GM19043 (cell line): ENCODE measurements at regions not wholly inside any gene's neighbourhood (a gene's known extent, or its start where the extent isn't known, plus 50 kb on each side); places are given as distances from the start of the nearest gene placed in this dataset.

ENCODE experiments used
- ATAC-seq: cut with Tn5 transposase; IDR thresholded peaks from one replicate; pipeline ENCODE4 v1.9.1; 2021; ENCODE audit warnings: low read depth; ENCODE audit not compliant: unreplicated experiment

- no peak for ATAC-seq
These were observed 75.0 kb upstream of the HAAO start for GRCh38 chr2:42867093-42868065.

- ATAC-seq, result no peak
These were observed 73.8 kb upstream of the HAAO start for GRCh38 chr2:42865884-42866881.

DNA sequence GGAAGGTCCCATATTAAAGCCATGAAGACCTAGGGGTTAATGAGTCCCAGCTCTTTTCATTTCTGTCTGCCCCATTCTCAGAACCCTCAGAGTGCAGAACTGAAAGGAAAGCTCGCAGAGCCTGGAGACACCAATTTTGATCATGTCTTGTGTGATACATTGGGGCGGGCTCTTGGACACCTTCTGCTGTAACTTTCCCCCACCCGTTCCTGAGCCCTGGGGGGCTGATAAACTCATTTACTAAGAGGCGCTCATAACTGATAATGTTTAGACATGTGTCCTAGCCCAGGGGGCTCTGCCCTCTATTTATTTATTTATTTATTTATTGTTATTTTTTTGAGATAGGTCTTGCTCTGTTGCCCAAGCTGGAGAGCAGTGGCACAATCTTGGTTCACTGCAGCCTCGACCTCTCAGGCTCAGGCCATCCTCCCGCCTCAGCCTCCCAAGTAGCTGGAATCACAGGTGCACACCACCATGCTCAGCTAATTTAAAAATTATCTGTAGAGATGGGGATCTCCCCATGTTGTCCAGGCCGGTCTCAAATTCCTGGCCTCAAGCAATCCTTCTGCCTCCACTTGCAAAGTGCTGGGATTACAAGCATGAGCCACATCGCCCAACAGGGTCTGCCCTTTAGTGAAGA, 72.4 kb upstream of the HAAO start:
- ATAC-seq, result no peak

GRCh38 chr2:42864222-42864621, 71.8 kb upstream of the HAAO start:
- no peak for ATAC-seq

GRCh38 chr2:42863751-42864150, 71.4 kb upstream of the HAAO start:
- no peak for ATAC-seq

- no peak for ATAC-seq
These were observed 70.9 kb upstream of the HAAO start for GRCh38 chr2:42863320-42863719.

DNA sequence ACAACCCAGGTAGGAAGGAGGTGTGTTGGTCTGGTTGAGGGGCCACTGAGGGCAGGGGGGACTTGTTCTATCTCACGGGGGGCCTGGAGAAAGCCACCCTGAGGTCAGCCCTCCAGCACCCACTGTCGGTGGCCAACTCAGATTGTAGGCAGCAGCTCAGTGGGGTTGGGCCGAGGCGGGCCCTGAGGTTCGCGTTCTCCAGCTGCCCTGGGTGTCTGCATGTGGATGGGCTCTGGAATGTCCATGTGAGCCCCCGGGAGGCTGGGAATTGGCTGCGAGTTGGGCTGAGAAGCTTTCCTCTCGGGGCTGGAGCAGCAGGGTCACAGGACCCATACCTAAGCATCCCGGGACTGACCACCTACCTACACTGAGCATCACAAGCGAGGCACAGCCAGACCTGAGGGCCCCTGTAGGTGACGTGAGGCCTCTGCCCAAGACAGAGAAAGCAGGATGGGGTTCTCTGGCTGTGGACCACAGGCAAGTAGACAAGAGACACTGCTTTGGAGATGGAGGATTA, 70.3 kb upstream of the HAAO start:
- no peak for ATAC-seq

DNA sequence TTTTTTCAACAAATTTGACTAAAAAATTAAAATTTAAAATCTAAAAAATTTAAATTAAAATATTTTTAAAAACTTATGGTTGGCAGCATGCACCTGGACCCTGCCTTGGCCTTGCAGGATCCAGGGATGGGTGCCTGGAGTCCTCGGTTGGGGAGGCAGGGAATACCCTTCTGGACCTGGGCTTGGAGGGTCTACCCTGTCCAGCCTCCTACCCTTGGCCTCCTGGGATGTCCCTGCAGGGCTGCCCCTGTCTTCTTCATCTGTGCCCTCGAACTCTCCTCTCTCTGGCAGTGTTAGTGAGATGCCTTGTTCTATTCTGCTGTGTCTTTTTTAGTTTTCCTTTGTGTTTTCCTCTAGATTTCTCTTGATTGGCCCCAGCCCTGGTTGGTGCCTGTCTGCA, 68.9 kb upstream of the HAAO start:
- ATAC-seq, result no peak

- no peak for ATAC-seq
These were observed 68.1 kb upstream of the HAAO start for GRCh38 chr2:42860319-42861094.

DNA sequence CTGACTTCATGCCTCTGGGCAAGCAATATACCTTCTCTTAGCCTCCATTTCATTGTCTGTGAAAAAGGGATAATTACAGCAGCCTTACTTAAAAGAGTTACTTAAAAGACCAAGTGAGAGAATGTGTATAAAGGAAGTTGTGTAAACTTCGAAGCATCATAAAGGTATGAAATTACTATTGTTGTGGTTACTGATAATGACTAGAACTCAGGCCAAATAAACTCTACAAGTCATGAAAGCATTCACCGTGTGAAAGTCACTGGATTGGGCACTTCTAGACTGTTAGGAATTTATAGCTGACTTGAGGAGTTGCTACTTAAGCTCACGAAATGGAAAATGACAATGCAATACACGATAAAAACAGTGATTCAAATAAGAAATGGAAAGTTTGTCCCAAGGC, 67.4 kb upstream of the HAAO start:
- ATAC-seq, result no peak

- ATAC-seq, result no peak
These were observed 66.7 kb upstream of the HAAO start for GRCh38 chr2:42859006-42859552.

DNA sequence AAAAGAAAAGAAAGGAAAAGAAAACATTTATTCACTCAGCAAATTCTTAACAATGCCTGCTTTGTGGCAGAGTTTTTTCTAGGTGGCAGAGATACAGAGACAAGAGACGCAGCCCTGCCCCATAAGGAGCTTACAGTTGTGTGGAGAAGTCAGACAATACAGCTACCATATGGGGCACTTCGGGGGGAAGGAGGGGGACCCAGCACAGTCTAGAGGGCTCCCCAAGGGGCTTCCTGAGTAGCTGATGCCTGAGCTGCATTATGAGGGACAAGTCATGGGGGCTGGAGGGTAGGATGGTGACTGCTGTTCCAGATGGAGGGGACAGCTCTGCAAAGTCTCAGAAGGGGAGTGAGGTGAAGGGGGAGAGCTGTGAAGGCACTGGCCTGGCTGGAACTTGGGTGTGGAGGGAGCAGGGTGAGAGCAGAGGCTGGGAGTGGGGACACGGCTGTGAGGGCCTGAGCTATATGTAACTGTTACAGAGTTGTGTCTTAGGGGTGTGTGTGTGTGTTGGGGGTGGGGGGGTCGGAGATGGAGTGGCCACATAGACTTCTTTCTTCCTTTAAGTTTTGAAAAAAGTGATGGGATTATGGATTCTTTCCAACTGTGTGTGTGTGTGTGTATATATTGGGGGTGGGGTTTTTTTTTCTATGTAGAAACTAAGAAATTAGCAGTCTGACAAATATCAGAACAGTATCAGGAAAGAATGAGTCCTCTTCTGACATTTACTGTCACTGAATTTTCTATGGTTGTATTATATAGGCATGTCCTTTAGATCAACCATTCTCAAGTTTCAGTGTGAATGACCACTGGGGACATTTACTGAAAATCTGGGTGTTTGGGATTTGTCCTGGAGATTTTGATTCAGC, 66.0 kb upstream of the HAAO start:
- no peak for ATAC-seq

GRCh38 chr2:42856891-42857632, 64.7 kb upstream of the HAAO start:
- ATAC-seq, result no peak

DNA sequence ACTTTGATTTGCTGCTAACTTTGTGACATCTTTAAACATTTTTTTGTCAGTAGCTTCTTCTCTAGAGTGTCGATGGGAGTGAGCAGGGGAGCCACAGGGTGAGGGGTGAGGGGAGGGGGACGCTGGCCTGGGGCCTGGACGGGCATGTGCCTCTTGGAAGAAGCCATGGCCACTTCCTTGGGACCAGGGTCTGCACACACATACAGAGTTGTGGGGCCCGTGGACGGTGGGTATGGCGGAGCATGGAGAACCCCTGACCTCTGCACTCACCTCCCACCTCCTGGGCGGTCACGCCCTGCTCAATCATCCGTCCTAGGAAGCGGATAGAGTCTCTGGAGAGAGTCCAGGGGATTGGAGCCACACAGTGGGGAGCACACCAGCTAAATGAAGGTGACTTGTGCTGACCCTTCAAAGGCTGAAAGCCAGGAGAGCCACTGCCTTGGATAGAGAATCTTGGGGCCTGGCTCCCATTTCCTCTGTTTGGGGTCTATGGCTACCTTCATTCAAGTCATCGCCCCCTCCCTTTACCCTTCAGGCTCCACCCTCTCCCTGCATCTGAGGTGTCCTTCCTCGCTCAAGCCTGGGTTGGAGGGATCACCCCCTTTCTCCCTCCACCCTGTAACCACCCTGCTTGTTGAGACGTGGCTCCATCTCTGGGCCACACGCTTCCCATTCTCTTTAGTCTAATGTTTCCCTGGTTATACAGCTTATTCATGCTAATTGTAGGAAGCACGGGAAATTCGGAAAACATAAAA, 63.9 kb upstream of the HAAO start:
- ATAC-seq, result no peak

- no peak for ATAC-seq
These were observed 63.0 kb upstream of the HAAO start for GRCh38 chr2:42855221-42855970.

GRCh38 chr2:42854207-42854818, 61.9 kb upstream of the HAAO start:
- ATAC-seq, result no peak
